ENCODE measurements at regions not wholly inside any gene's neighbourhood (a gene's known extent, or its start where the extent isn't known, plus 50 kb on each side); places are given as distances from the start of the nearest gene placed in this dataset.
A peak's percentile ranks its signal among the peaks of the same experiment; 100 is the strongest.

DNA sequence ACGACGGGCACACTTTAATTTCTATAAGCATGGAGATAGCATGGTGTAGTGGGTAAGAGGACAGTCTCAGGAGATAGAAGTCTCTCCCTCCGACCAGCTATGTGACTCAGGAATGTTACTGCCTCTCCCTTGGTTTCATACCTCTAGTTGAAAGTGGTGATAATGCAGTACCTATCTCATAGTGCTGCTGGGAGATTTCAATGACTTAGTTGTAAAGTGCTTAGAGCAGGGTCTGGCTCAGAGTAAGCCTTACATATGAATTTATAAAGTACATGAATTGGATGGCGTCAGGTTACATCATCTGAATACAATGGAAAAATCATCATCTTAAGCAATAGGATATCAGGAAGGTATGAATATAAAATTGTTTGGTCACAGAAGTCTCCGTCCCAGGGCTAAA lies 952.8 kb upstream of the EDIL3 start:
- CTCF ChIA-PET, result no interaction called here
- H3K27me3 Mint-ChIP-seq (ENCODE audit: low read depth), result no peaks in the 10 kb centered on the region

DNA sequence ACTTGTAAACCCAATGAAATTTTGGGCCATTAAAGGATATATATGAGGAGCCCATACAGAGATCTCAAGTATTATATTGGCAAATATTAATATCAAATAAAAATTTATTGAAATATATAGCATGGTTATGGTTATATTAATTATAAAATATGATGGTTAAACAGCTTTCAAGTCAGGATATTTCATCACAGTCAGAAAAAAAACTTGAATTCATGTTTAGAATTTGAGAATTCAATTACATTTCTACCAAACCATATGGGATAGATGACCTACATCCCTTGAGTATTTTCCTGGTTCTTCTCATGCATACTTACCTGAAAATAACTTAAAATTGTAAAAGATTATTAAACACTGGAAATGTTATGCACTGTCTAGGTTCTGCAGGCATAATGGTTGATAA lies 956.1 kb upstream of the EDIL3 start:
- no peak overlapping the region for H3K27ac Mint-ChIP-seq
- peaks cover 6% of the 10 kb centered on the region; the same call in 1 of the 2 replicates for H3K36me3 Mint-ChIP-seq
- DNase-seq (ENCODE audit: low spot score) (no peak), ATAC-seq (no peak)
- TF ChIP-seq ETV6 (CRISPR knock-in tag; IDR thresholded peaks at IDR 0.05), result no peak
- no peak for TF ChIP-seq EMX1 (CRISPR knock-in tag; IDR thresholded peaks at IDR 0.05)
- no peak for TF ChIP-seq FOXK1 (CRISPR knock-in tag; IDR thresholded peaks at IDR 0.05)
- no peak for TF ChIP-seq HMGA2 (CRISPR knock-in tag; IDR thresholded peaks at IDR 0.05)
- TF ChIP-seq, protein P1, sequence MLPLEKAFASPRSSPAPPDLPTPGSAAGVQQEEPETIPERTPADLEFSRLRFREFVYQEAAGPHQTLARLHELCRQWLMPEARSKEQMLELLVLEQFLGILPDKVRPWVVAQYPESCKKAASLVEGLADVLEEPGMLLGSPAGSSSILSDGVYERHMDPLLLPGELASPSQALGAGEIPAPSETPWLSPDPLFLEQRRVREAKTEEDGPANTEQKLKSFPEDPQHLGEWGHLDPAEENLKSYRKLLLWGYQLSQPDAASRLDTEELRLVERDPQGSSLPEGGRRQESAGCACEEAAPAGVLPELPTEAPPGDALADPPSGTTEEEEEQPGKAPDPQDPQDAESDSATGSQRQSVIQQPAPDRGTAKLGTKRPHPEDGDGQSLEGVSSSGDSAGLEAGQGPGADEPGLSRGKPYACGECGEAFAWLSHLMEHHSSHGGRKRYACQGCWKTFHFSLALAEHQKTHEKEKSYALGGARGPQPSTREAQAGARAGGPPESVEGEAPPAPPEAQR (CRISPR knock-in tag; IDR thresholded peaks at IDR 0.05), result no peak
- no peak for TF ChIP-seq NFYB (CRISPR knock-in tag; conservative IDR thresholded peaks at IDR 0.05; ENCODE audit: low read depth)
- TF ChIP-seq, protein P2, sequence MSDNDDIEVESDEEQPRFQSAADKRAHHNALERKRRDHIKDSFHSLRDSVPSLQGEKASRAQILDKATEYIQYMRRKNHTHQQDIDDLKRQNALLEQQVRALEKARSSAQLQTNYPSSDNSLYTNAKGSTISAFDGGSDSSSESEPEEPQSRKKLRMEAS (CRISPR knock-in tag; IDR thresholded peaks at IDR 0.05), result no peak
- no peak for TF ChIP-seq NR3C1 (CRISPR knock-in tag; conservative IDR thresholded peaks at IDR 0.05; ENCODE audit: low read depth)
- no peak for TF ChIP-seq SMAD4 (CRISPR knock-in tag; IDR thresholded peaks at IDR 0.05)
- no peak for TF ChIP-seq JUN (CRISPR knock-in tag; IDR thresholded peaks at IDR 0.05)
- ChIA-PET CTCF (no interaction called here), POLR2A (interaction anchor here (0.7 kb wide), 1 partner anchor 9 kb away, joined by 3 read pairs; no protein-coding TSS in a partner anchor)
- no peak overlapping the region for H3K4me3 Mint-ChIP-seq
- no peaks in the 10 kb centered on the region for H3K27me3 Mint-ChIP-seq (ENCODE audit: low read depth)
- H3K9me3 Mint-ChIP-seq, result peaks cover 12% of the 10 kb centered on the region
- no peaks in the 10 kb centered on the region for H3K4me1 Mint-ChIP-seq

More for the DNA sequence above, 952.8 kb upstream of the EDIL3 start:
- Mint-ChIP-seq H3K4me3 (no peak overlapping the region), H3K9me3 (no peaks in the 10 kb centered on the region), H3K4me1 (no peaks in the 10 kb centered on the region), H3K36me3 (no peaks in the 10 kb centered on the region), H3K27ac (no peak overlapping the region)
- DNase-seq (ENCODE audit: low spot score) (no peak), ATAC-seq (peak; percentile 44; the same call in 1 of the 2 replicates)
- POLR2A ChIA-PET, result no interaction called here
- TF ChIP-seq, protein P3, sequence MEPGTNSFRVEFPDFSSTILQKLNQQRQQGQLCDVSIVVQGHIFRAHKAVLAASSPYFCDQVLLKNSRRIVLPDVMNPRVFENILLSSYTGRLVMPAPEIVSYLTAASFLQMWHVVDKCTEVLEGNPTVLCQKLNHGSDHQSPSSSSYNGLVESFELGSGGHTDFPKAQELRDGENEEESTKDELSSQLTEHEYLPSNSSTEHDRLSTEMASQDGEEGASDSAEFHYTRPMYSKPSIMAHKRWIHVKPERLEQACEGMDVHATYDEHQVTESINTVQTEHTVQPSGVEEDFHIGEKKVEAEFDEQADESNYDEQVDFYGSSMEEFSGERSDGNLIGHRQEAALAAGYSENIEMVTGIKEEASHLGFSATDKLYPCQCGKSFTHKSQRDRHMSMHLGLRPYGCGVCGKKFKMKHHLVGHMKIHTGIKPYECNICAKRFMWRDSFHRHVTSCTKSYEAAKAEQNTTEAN (CRISPR knock-in tag; IDR thresholded peaks at IDR 0.05), result no peak
- no peak for TF ChIP-seq RELA (CRISPR knock-in tag; IDR thresholded peaks at IDR 0.05; ENCODE audit: borderline replicate concordance)
- TF ChIP-seq, protein P4, sequence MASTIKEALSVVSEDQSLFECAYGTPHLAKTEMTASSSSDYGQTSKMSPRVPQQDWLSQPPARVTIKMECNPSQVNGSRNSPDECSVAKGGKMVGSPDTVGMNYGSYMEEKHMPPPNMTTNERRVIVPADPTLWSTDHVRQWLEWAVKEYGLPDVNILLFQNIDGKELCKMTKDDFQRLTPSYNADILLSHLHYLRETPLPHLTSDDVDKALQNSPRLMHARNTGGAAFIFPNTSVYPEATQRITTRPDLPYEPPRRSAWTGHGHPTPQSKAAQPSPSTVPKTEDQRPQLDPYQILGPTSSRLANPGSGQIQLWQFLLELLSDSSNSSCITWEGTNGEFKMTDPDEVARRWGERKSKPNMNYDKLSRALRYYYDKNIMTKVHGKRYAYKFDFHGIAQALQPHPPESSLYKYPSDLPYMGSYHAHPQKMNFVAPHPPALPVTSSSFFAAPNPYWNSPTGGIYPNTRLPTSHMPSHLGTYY (CRISPR knock-in tag; IDR thresholded peaks at IDR 0.05), result no peak
- TF ChIP-seq, protein P5, sequence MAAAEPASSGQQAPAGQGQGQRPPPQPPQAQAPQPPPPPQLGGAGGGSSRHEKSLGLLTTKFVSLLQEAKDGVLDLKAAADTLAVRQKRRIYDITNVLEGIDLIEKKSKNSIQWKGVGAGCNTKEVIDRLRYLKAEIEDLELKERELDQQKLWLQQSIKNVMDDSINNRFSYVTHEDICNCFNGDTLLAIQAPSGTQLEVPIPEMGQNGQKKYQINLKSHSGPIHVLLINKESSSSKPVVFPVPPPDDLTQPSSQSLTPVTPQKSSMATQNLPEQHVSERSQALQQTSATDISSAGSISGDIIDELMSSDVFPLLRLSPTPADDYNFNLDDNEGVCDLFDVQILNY (CRISPR knock-in tag; IDR thresholded peaks at IDR 0.05), result no peak

DNA sequence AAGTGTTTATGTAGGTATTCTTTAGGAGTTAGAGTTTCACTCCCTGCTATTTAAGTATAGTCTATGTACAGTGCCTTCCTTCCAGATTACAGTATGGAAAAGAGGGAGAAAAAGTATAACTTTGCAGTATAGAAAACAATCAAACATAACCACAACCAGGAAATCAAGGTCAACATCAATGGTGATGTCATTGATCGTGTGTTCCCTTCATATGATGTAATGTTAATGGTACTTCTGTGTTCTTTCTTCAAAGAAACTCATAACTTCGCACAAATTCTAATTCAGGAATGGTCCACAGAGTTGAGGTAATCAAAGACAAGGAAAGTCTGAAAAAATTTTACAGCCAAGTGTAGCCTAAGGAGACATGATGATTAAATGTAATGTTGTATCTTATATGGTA lies 961.1 kb upstream of the EDIL3 start:
- DNase-seq (ENCODE audit: low spot score) (no peak), ATAC-seq (no peak)
- ChIA-PET CTCF (no interaction called here), POLR2A (no interaction called here)
- H3K4me1 Mint-ChIP-seq, result no peaks in the 10 kb centered on the region
- peaks cover 6% of the 10 kb centered on the region; the same call in 1 of the 2 replicates for H3K36me3 Mint-ChIP-seq
- no peak overlapping the region for H3K27ac Mint-ChIP-seq
- peaks cover 12% of the 10 kb centered on the region for H3K9me3 Mint-ChIP-seq
- H3K4me3 Mint-ChIP-seq, result no peak overlapping the region
- H3K27me3 Mint-ChIP-seq (ENCODE audit: low read depth), result no peaks in the 10 kb centered on the region
- TF ChIP-seq, protein P6, sequence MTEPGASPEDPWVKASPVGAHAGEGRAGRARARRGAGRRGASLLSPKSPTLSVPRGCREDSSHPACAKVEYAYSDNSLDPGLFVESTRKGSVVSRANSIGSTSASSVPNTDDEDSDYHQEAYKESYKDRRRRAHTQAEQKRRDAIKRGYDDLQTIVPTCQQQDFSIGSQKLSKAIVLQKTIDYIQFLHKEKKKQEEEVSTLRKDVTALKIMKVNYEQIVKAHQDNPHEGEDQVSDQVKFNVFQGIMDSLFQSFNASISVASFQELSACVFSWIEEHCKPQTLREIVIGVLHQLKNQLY (CRISPR knock-in tag; IDR thresholded peaks at IDR 0.05), result no peak
- TF ChIP-seq ZNF219 (CRISPR knock-in tag; IDR thresholded peaks at IDR 0.05; ENCODE audit: borderline replicate concordance), result no peak
- TF ChIP-seq, protein P7, sequence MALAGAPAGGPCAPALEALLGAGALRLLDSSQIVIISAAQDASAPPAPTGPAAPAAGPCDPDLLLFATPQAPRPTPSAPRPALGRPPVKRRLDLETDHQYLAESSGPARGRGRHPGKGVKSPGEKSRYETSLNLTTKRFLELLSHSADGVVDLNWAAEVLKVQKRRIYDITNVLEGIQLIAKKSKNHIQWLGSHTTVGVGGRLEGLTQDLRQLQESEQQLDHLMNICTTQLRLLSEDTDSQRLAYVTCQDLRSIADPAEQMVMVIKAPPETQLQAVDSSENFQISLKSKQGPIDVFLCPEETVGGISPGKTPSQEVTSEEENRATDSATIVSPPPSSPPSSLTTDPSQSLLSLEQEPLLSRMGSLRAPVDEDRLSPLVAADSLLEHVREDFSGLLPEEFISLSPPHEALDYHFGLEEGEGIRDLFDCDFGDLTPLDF (CRISPR knock-in tag; IDR thresholded peaks at IDR 0.05), result no peak
- TF ChIP-seq ZNF232 (CRISPR knock-in tag; IDR thresholded peaks at IDR 0.05), result no peak
- TF ChIP-seq ELF4 (CRISPR knock-in tag; IDR thresholded peaks at IDR 0.05; ENCODE audit: low read depth), result no peak
- TF ChIP-seq, protein P8, sequence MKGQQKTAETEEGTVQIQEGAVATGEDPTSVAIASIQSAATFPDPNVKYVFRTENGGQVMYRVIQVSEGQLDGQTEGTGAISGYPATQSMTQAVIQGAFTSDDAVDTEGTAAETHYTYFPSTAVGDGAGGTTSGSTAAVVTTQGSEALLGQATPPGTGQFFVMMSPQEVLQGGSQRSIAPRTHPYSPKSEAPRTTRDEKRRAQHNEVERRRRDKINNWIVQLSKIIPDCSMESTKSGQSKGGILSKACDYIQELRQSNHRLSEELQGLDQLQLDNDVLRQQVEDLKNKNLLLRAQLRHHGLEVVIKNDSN (CRISPR knock-in tag; IDR thresholded peaks at IDR 0.05), result no peak
- TF ChIP-seq, protein P9, sequence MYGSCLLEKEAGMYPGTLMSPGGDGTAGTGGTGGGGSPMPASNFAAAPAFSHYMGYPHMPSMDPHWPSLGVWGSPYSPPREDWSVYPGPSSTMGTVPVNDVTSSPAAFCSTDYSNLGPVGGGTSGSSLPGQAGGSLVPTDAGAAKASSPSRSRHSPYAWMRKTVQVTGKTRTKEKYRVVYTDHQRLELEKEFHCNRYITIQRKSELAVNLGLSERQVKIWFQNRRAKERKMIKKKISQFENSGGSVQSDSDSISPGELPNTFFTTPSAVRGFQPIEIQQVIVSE (CRISPR knock-in tag; IDR thresholded peaks at IDR 0.05; ENCODE audit: borderline replicate concordance), result no peak
- TF ChIP-seq GABPB1 (CRISPR knock-in tag; IDR thresholded peaks at IDR 0.05), result no peak
- no peak for TF ChIP-seq ZNF423 (CRISPR knock-in tag; IDR thresholded peaks at IDR 0.05)
- TF ChIP-seq SMAD4 (CRISPR knock-in tag; IDR thresholded peaks at IDR 0.05), result no peak
